H1 (cell line): ENCODE measurements at regions not wholly inside any gene's neighbourhood (a gene's known extent, or its start where the extent isn't known, plus 50 kb on each side); places are given as distances from the start of the nearest gene placed in this dataset.

Experiments
- HDAC2 ChIP-seq, 2 experiments: fragments of 300-600 bp in 1 of 2; sonication (generic) in 1 of 2; IDR thresholded peaks; 2 replicates each; pipeline ENCODE4 v1.6.1; 2011 to 2012; ENCODE audit warnings: low read depth in 2 of 2, low read length in 2 of 2, mild to moderate bottlenecking in 2 of 2, moderate library complexity in 2 of 2, borderline replicate concordance in 1 of 2, inconsistent platforms in 1 of 2
- PHF8 ChIP-seq: fragments of 200-600 bp; sonication (generic); conservative IDR thresholded peaks from 2 replicates; pipeline ENCODE4 v1.7.1; 2012; ENCODE audit warnings: low read depth, mild to moderate bottlenecking, inconsistent platforms, low read length, moderate library complexity
- SIN3A ChIP-seq, 2 experiments: IDR thresholded peaks in 1 of 2; conservative IDR thresholded peaks in 1 of 2; 2 replicates each; pipeline ENCODE4 v1.6.1; 2011 to 2012; ENCODE audit warnings: low read length in 2 of 2, improper control_type of control experiment in 1 of 2, low read depth in 1 of 2, mild to moderate bottlenecking in 1 of 2
- YY1 ChIP-seq: IDR thresholded peaks from 2 replicates; pipeline ENCODE4 v1.6.1; 2011; ENCODE audit warnings: low read depth, mild to moderate bottlenecking, low read length

- no peak for TF ChIP-seq HDAC2 (IDR thresholded peaks at IDR 0.05; ENCODE audit: borderline replicate concordance in 1 of 2, low read depth in 2 of 2, low read length in 2 of 2)
- TF ChIP-seq PHF8: no peak
- TF ChIP-seq SIN3A (conservative IDR thresholded peaks at IDR 0.05 in 1 of 2, IDR thresholded peaks at IDR 0.05 in 1 of 2; ENCODE audit: low read depth in 1 of 2, low read length in 2 of 2): no peak
- TF ChIP-seq YY1: no peak
- TF ChIP-seq, all 59 proteins: peak for 0
These were observed 58.2 kb upstream of the FLRT2 start (continued) for GRCh38 chr14:85471744-85472143.
